DOHH2 (cell line): ENCODE measurements at regions not wholly inside any gene's neighbourhood (a gene's known extent, or its start where the extent isn't known, plus 50 kb on each side); places are given as distances from the start of the nearest gene placed in this dataset.

Experiments
- EZH2phosphoT487 ChIP-seq: fragments of 200-600 bp; sonication (generic); IDR thresholded peaks from 2 replicates; pipeline ENCODE4 v1.6.1; 2017; ENCODE audit warnings: borderline replicate concordance, mild to moderate bottlenecking, antibody characterized with exemption, low read length, moderate library complexity, mixed read lengths
- TF ChIP-seq, protein P1 (sequence below): fragments of 200-600 bp; sonication (generic); IDR thresholded peaks from one replicate; pipeline ENCODE4 v1.5.1; 2014; ENCODE audit warnings: antibody characterized with exemption, mild to moderate bottlenecking, low read depth, low read length; ENCODE audit not compliant: poor library complexity, severe bottlenecking

GRCh38 chr15:60250316-60250715 lies 147.5 kb downstream of the ANXA2 start:
- TF ChIP-seq, protein P1, sequence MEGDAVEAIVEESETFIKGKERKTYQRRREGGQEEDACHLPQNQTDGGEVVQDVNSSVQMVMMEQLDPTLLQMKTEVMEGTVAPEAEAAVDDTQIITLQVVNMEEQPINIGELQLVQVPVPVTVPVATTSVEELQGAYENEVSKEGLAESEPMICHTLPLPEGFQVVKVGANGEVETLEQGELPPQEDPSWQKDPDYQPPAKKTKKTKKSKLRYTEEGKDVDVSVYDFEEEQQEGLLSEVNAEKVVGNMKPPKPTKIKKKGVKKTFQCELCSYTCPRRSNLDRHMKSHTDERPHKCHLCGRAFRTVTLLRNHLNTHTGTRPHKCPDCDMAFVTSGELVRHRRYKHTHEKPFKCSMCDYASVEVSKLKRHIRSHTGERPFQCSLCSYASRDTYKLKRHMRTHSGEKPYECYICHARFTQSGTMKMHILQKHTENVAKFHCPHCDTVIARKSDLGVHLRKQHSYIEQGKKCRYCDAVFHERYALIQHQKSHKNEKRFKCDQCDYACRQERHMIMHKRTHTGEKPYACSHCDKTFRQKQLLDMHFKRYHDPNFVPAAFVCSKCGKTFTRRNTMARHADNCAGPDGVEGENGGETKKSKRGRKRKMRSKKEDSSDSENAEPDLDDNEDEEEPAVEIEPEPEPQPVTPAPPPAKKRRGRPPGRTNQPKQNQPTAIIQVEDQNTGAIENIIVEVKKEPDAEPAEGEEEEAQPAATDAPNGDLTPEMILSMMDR: no peak
- TF ChIP-seq EZH2phosphoT487: no peak
